ENCODE measurements at regions not wholly inside any gene's neighbourhood (a gene's known extent, or its start where the extent isn't known, plus 50 kb on each side); places are given as distances from the start of the nearest gene placed in this dataset.
A peak's percentile ranks its signal among the peaks of the same experiment; 100 is the strongest.

GRCh38 chr12:75932241-75932640 is 99.3 kb downstream of the PHLDA1 start (continued):
- TF ChIP-seq PPARG (CRISPR knock-in tag; conservative IDR thresholded peaks at IDR 0.05) (peak; percentile 42; the same call in 1 of the 2 replicates), GATAD2A (CRISPR knock-in tag; IDR thresholded peaks at IDR 0.05) (peak; percentile 36; the same call in 1 of the 2 replicates), ZNF878 (CRISPR knock-in tag; IDR thresholded peaks at IDR 0.05) (no peak), ATF1 (CRISPR knock-in tag; IDR thresholded peaks at IDR 0.05) (no peak), FOXA1 (IDR thresholded peaks at IDR 0.05) (no peak), FOXA1 (CRISPR knock-in tag; IDR thresholded peaks at IDR 0.05) (peak; percentile 23; the same call in 1 of the 2 replicates), BCL3 (CRISPR knock-in tag; IDR thresholded peaks at IDR 0.05) (no peak), GLMP (CRISPR knock-in tag; IDR thresholded peaks at IDR 0.05; ENCODE audit: borderline replicate concordance) (no peak), CHCHD3 (CRISPR knock-in tag; IDR thresholded peaks at IDR 0.05) (no peak), TFDP1 (CRISPR knock-in tag; IDR thresholded peaks at IDR 0.05; ENCODE audit: borderline replicate concordance) (no peak), NR2F1 (CRISPR knock-in tag; IDR thresholded peaks at IDR 0.05) (no peak), ARID5B (CRISPR knock-in tag; IDR thresholded peaks at IDR 0.05) (peak; percentile 60), ZNF775 (CRISPR knock-in tag; IDR thresholded peaks at IDR 0.05; ENCODE audit: borderline replicate concordance) (peak; percentile 79; the same call in 1 of the 2 replicates), PAXIP1 (CRISPR knock-in tag; conservative IDR thresholded peaks at IDR 0.05) (peak; percentile 44), KAT8 (CRISPR knock-in tag; IDR thresholded peaks at IDR 0.05) (0 out of 2 replicates have a peak, but pooled peaks have one; percentile 13), SAP130 (CRISPR knock-in tag; IDR thresholded peaks at IDR 0.05; ENCODE audit: low read depth) (peak; percentile 14; the same call in 1 of the 2 replicates), SOX6 (IDR thresholded peaks at IDR 0.05) (no peak), SOX6 (CRISPR knock-in tag; IDR thresholded peaks at IDR 0.05) (peak; percentile 23; the same call in 1 of the 2 replicates), ZNF652 (CRISPR knock-in tag; IDR thresholded peaks at IDR 0.05; ENCODE audit: borderline replicate concordance, low read depth) (peak; percentile 85), ZBTB38 (CRISPR knock-in tag; IDR thresholded peaks at IDR 0.05) (no peak)
